Panc1 (cell line): ENCODE measurements at regions not wholly inside any gene's neighbourhood (a gene's known extent, or its start where the extent isn't known, plus 50 kb on each side); places are given as distances from the start of the nearest gene placed in this dataset.

Experiments
- ATAC-seq: fragments of 200-7000 bp; cut with Tn5 transposase; 2 replicates; pipeline ENCODE4 v1.9.1; 2020; ENCODE audit warnings: mild to moderate bottlenecking, moderate library complexity
- BruUV-seq: library from RNA; stranded (reverse); fragments of 400-500 nt; replicated peaks from 2 replicates; lab custom pipeline; 2021; lab: Mats Ljungman, UMichigan
- CTCF ChIA-PET: fragments of 300-600 bp; sonication (Branson Sonifier 250); formaldehyde crosslinking; loops from one replicate; lab custom pipeline; 2022; ENCODE audit warnings: antibody characterized with exemption; lab: Charles Lee
- POLR2A ChIA-PET: fragments of 300-600 bp; sonication (Branson Sonifier 250); formaldehyde crosslinking; loops from one replicate; lab custom pipeline; 2022; ENCODE audit warnings: antibody characterized with exemption; lab: Charles Lee
- DNase-seq: peaks from one replicate; pipeline ENCODE4 v3.0.0-alpha.2; 2010; ENCODE audit warnings: low read depth, low spot score
- H3K27ac ChIP-seq: 2 replicates; pipeline ENCODE4 v1.5.1; 2011; ENCODE audit warnings: mild to moderate bottlenecking, low read length, inconsistent platforms
- H3K27me3 ChIP-seq: fragments of 200-500 bp; sonication (Bioruptor generic); 2 replicates; pipeline ENCODE4 v1.6.0; 2014; ENCODE audit warnings: low read length, inconsistent platforms; ENCODE audit not compliant: control insufficient read depth, insufficient read depth
- H3K36me3 ChIP-seq: fragments of 200-500 bp; sonication (Bioruptor generic); 2 replicates; pipeline ENCODE4 v1.5.1; 2014; ENCODE audit warnings: inconsistent platforms, mild to moderate bottlenecking, low read length, moderate library complexity; ENCODE audit not compliant: control insufficient read depth, insufficient read depth
- H3K4me1 ChIP-seq: 2 replicates; pipeline ENCODE4 v1.5.1; 2011; ENCODE audit warnings: inconsistent platforms, mild to moderate bottlenecking, low read length, moderate library complexity; ENCODE audit not compliant: control insufficient read depth, insufficient read depth
- H3K4me3 ChIP-seq, 2 experiments: 2 replicates each; pipeline ENCODE4 v1.5.1; 2011 to 2012; ENCODE audit warnings: low read depth in 2 of 2, low read length in 2 of 2, mild to moderate bottlenecking in 2 of 2, inconsistent platforms in 1 of 2, moderate library complexity in 1 of 2
- H3K9me3 ChIP-seq: fragments of 200-500 bp; sonication (Bioruptor generic); 2 replicates; pipeline ENCODE4 v1.5.1; 2014; ENCODE audit warnings: low read depth, mild to moderate bottlenecking, inconsistent platforms, low read length, moderate library complexity; ENCODE audit not compliant: control insufficient read depth, insufficient read depth
- POLR2AphosphoS5 ChIP-seq: IDR thresholded peaks from 2 replicates; pipeline ENCODE4 v1.6.1; 2012; ENCODE audit warnings: mild to moderate bottlenecking, low read depth, low read length, moderate library complexity
- SIN3A ChIP-seq: IDR thresholded peaks from 2 replicates; pipeline ENCODE4 v1.6.1; 2012; ENCODE audit warnings: low read depth, mild to moderate bottlenecking, low read length, moderate library complexity, borderline replicate concordance; ENCODE audit not compliant: insufficient read depth
- TCF7L2 ChIP-seq: IDR thresholded peaks from 2 replicates; pipeline ENCODE4 v1.6.1; 2011; ENCODE audit warnings: mild to moderate bottlenecking, low read depth, low read length, inconsistent platforms
- in situ Hi-C: cut with HindIII; loops from 2 replicates; pipeline ENCODE4 v1.10.0; 2016; ENCODE audit warnings: low sequenced_read_pairs, low pct_unique_long_range_greater_than_20kb
- intact Hi-C: fragments of 100-400 bp; cut with micrococcal nuclease; formaldehyde crosslinking; loops from one replicate; pipeline ENCODE4 v1.10.0; 2022; ENCODE audit not compliant: unreplicated experiment
- TF ChIP-seq, protein P1 (sequence below): fragments of 450-650 bp; IDR thresholded peaks from 2 replicates; pipeline ENCODE4 v1.5.1; 2017; ENCODE audit warnings: mild to moderate bottlenecking
- TF ChIP-seq, protein P2 (sequence below), 2 experiments: IDR thresholded peaks; 2 replicates each; pipeline ENCODE4 v1.6.1; 2011 to 2012; ENCODE audit warnings: low read depth in 2 of 2, control low read depth in 1 of 2, low read length in 1 of 2, mild to moderate bottlenecking in 1 of 2, moderate library complexity in 1 of 2; ENCODE audit not compliant: insufficient read depth in 1 of 2

DNA sequence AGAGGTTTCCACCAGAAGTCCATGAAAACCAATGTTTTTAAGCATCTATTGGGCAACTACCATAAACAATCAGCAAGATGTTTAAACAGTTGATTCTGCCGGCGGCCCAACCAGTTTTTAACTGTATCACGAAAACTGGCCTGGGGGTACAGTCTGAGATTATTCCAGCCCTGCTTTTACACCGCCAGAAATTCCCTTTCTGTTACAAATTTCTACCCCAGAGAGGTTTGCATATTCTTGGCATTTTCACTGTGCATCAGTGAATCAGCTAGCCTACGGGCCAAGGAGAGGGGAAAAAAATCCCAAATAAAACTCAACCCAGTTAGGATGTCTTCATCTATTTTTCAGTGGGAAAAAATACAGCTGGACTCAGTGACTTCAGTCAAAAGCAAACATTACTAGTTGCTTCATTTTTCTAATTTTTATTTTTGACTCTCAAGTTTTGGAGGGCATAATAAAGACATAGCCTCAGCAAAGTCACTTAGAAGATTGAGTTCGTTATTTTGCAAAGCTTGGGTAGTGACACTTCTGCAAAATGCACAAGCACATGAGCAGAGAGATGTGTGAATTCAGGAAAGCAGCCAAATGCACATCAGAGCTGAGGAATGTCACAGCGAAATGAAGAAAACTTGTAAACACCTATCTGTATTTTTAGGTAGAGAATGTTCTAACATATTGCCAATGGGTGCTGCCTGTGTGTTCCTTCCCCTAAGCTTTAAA lies 167.8 kb upstream of the GK2 start:
- TF ChIP-seq, protein P1, sequence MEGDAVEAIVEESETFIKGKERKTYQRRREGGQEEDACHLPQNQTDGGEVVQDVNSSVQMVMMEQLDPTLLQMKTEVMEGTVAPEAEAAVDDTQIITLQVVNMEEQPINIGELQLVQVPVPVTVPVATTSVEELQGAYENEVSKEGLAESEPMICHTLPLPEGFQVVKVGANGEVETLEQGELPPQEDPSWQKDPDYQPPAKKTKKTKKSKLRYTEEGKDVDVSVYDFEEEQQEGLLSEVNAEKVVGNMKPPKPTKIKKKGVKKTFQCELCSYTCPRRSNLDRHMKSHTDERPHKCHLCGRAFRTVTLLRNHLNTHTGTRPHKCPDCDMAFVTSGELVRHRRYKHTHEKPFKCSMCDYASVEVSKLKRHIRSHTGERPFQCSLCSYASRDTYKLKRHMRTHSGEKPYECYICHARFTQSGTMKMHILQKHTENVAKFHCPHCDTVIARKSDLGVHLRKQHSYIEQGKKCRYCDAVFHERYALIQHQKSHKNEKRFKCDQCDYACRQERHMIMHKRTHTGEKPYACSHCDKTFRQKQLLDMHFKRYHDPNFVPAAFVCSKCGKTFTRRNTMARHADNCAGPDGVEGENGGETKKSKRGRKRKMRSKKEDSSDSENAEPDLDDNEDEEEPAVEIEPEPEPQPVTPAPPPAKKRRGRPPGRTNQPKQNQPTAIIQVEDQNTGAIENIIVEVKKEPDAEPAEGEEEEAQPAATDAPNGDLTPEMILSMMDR, result no peak
- no peak for TF ChIP-seq TCF7L2
- TF ChIP-seq, protein P2, sequence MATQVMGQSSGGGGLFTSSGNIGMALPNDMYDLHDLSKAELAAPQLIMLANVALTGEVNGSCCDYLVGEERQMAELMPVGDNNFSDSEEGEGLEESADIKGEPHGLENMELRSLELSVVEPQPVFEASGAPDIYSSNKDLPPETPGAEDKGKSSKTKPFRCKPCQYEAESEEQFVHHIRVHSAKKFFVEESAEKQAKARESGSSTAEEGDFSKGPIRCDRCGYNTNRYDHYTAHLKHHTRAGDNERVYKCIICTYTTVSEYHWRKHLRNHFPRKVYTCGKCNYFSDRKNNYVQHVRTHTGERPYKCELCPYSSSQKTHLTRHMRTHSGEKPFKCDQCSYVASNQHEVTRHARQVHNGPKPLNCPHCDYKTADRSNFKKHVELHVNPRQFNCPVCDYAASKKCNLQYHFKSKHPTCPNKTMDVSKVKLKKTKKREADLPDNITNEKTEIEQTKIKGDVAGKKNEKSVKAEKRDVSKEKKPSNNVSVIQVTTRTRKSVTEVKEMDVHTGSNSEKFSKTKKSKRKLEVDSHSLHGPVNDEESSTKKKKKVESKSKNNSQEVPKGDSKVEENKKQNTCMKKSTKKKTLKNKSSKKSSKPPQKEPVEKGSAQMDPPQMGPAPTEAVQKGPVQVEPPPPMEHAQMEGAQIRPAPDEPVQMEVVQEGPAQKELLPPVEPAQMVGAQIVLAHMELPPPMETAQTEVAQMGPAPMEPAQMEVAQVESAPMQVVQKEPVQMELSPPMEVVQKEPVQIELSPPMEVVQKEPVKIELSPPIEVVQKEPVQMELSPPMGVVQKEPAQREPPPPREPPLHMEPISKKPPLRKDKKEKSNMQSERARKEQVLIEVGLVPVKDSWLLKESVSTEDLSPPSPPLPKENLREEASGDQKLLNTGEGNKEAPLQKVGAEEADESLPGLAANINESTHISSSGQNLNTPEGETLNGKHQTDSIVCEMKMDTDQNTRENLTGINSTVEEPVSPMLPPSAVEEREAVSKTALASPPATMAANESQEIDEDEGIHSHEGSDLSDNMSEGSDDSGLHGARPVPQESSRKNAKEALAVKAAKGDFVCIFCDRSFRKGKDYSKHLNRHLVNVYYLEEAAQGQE (IDR thresholded peaks at IDR 0.05; ENCODE audit: insufficient read depth in 1 of 2, low read depth in 2 of 2, low read length in 1 of 2), result no peak
- no peak for TF ChIP-seq SIN3A
- TF ChIP-seq POLR2AphosphoS5, result no peak
- DNase-seq (no peak), ATAC-seq (no peak)
- Histone ChIP-seq H3K27ac (no peak overlapping the region), H3K4me3 (no peak overlapping the region), H3K27me3 (no peaks in the 10 kb centered on the region), H3K4me1 (no peaks in the 10 kb centered on the region), H3K9me3 (no peaks in the 10 kb centered on the region), H3K36me3 (no peaks in the 10 kb centered on the region)
- ChIA-PET POLR2A (no interaction called here), CTCF (interaction anchor here (0.6 kb wide), 1 partner anchor 769 kb away, joined by 4 read pairs; no protein-coding TSS in a partner anchor)
- in situ Hi-C loops (no loop called here), intact Hi-C loops (loop anchor here (2.0 to 10.0 kb wide), 2 partner anchors 531 to 623 kb away; no protein-coding TSS in a partner anchor)
- BruUV-seq, result no TSS peak

DNA sequence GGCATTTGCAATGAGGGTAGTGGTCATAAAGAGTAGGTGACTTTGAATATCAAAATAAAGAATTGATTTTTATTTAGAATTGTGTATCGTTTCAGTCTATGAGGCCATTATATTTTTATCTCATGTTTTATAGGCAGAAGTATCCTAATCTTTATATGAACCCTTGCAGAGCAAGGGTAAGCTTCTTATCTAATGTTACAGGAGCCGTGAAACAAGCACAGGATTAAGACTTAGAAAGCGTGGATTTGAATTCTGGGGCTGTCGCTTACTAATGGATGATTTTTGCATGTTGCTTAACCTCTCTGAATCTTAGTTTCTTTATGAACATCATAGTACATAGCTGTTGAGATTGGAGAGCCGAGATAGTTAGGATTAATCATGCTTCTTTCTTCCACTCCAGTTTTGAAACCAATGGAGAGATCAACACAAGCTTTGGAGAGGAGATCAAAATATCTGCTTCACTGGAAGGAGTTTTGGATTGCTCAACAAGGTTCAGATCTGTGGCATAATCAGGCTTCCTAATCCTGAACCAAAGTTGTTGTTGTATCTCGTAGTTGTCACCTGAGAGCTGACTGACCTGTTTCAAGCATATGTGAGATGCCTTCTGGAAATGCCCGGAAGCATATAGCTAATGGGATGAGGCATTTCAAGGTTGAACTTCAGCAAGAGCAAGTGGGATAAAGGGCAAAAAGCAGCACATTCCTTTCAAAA lies 166.9 kb upstream of the GK2 start:
- H3K4me1 ChIP-seq, result no peaks in the 10 kb centered on the region
- H3K36me3 ChIP-seq, result no peaks in the 10 kb centered on the region
- in situ Hi-C loops, result no loop called here
- no peak for DNase-seq
- no peaks in the 10 kb centered on the region for H3K27me3 ChIP-seq
- no peak overlapping the region for H3K27ac ChIP-seq
- ChIA-PET POLR2A (no interaction called here), CTCF (no interaction called here)
- intact Hi-C loops, result loop anchor here (2.0 to 10.0 kb wide), 2 partner anchors 530 to 622 kb away; no protein-coding TSS in a partner anchor
- no TSS peak for BruUV-seq
- H3K9me3 ChIP-seq, result no peaks in the 10 kb centered on the region
- no peak overlapping the region for H3K4me3 ChIP-seq
- no peak for ATAC-seq
- TF ChIP-seq TCF7L2 (no peak), SIN3A (no peak), POLR2AphosphoS5 (no peak)
- TF ChIP-seq, protein P2 (IDR thresholded peaks at IDR 0.05; ENCODE audit: insufficient read depth in 1 of 2, low read depth in 2 of 2, low read length in 1 of 2), result no peak
- TF ChIP-seq, protein P1, result no peak
